GM03348 (cell line): ENCODE measurements at regions not wholly inside any gene's neighbourhood (a gene's known extent, or its start where the extent isn't known, plus 50 kb on each side); places are given as distances from the start of the nearest gene placed in this dataset.
"Not testable (repeated sequence)": the region's sequence is repeated elsewhere in the genome, so short reads cannot be mapped to it uniquely, and the experiment has no call there.

Experiments used
- DNase-seq: peaks from one replicate; pipeline ENCODE4 v3.0.0; 2012; ENCODE audit warnings: low spot score

GRCh38 chr6:92139601-92140000 lies 1279.8 kb downstream of the EPHA7 start:
- no peak for DNase-seq

DNA sequence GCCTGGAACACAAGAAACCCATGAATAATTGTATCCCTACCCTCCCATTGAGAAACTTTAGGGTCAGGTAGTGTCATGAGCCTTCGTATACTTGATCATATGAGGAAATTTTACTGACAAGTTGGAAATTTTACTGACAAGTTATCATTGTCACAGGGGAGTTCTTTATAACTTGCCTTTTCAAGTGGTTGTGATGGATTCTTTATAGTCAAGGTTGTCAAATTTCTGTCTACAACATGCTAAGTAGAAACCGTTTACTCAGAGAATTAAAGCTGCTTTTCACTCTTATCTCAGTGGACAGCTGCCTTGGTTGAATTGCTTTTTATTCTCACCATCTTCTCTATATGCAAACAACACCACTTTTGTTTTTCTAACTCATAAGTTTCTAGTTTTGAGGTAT lies 1286.4 kb downstream of the EPHA7 start:
- DNase-seq = no peak

DNA sequence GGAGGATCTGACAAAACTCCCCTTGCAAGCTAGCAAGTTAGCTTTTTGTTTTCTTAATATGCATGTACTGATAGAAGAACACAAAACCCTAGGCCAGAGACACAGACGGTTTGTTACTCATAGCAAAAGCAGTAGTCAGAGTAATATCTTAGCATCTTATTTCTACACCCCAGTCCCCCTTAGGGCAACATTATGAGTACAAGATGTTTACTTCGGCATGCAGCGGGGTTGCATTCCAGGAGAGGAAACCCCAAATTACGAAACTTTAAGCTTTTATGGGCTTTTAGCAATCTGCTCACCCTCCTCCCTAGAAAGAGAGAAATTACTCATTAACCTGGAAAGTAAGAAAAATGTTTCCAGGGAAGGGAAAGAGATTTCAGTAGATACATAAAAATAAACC lies 1286.9 kb downstream of the EPHA7 start:
- no peak for DNase-seq

DNA sequence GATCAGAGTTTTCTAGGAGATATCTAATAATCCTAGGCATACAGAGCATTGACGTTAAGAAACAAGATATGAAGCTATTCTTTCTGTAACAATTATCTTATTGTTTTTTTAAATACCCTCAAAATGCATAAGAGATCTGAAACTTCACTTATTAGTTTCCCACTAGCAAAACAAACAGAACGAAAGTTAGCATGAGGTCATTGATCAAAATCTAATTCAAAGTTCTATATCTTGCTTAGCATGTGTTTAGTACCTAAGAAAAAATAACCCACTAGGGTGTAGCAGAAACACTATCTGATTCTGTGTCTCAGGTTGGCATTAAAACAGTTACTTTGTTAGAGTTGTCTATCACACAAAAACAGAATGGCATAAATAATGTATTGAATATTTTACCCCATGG lies 1288.4 kb downstream of the EPHA7 start:
- no peak for DNase-seq

DNA sequence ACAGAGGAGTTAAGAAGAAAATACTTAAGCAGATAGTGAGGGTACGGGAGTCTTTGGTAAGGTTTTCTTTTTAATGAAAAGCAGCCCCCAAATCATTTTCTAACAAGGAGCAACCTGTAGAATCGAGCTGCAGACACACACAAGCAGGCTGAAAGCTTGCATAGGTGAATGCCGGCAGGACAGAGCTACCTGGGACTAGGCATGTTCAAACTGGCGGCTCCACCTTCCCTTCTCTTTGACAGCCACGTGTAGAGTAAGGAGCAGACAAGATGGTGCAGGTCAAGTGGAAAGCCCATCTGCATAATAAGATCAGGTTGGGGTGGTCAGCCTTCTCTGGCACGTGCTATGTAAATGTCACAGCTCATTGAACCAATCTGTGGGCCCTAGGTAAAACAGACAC lies 1292.4 kb downstream of the EPHA7 start:
- DNase-seq = no peak

GRCh38 chr6:92126088-92126487 lies 1293.3 kb downstream of the EPHA7 start:
- DNase-seq = no peak

DNA sequence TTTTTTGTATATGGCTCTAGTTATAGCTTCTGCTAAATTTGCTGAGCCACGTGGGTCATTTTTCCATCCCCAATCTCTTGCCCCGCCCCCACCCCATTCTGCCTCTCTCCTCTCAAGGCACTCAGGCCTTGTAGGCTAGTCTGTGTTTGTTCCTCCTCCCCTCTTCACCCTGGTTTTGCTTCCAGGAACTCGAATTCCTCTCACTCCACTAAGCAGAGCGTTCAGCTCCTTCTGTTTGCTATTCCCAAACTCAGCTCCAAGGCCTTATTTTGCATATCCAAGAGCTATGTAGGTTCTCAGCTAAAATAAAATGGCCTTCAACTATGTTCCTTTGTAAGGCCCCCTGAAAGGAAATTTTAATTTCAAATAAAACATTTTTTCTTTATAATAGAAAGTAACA lies 1293.7 kb downstream of the EPHA7 start:
- DNase-seq = no peak

DNA sequence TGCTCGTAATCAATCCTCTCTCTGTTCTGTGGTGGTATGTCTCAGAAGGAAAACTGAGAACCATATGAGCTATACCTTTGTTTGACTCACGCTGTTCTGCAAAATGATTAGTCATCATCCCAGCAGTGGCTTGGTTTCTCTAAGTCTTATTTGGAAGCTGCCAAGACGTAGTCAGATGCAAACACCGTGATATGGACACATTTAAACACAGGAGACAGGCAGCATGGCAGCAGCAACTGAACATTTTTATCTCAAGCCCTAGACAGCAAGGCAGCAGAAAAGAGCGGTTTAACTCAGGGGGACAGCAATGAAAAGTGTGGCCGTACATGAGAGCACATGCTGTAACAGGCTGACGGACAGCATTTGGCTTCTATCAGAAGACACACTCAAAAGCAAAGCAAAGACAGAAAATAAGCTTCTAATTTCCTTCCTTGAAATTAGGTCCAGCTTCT lies 1295.1 kb downstream of the EPHA7 start:
- no peak for DNase-seq

GRCh38 chr6:92122746-92123145 lies 1296.6 kb downstream of the EPHA7 start:
- DNase-seq = no peak

DNA sequence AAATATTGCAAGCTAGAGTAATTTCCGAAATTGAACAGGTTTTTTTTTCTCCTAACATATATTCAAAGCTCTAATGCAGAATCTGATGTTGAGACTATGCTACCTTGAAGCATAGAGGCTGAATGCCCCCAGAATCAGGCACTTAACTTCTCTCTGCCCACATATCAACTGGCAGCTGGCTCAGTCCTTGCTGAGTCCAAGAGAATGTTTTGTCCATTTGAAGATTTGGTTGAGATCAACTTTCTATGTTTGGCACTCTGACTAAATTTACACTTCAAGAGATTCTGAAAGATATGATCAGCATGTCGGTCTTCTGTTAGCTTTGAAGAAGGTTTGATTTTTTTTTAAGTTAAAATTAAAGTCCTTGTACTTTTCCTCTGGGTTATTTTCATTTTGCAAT lies 1298.1 kb downstream of the EPHA7 start:
- DNase-seq = no peak

DNA sequence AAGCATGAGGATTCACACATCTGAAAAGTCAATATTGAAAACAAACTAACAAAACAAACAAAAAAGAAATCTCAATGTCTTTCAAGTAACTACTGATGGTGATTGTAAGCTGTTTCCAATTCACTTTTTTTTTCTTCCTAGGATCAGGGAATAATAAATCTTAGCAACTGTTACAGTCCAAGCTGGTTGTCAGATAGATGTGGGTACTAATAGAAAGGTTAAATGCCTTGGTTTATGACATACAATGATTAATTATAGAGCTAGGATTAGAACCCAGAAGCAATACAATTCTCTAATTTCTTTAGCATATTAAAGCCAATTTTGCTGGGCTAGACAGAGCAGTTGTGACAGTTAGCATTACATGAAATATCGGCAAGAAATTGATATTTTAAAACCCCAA lies 1301.6 kb downstream of the EPHA7 start:
- DNase-seq = no peak

GRCh38 chr6:92114797-92115196 lies 1304.6 kb downstream of the EPHA7 start:
- no peak for DNase-seq

- no peak for DNase-seq
These were observed 1305.2 kb downstream of the EPHA7 start for GRCh38 chr6:92114091-92114675.

GRCh38 chr6:92111386-92111785 lies 1308.0 kb downstream of the EPHA7 start:
- DNase-seq = no peak

DNA sequence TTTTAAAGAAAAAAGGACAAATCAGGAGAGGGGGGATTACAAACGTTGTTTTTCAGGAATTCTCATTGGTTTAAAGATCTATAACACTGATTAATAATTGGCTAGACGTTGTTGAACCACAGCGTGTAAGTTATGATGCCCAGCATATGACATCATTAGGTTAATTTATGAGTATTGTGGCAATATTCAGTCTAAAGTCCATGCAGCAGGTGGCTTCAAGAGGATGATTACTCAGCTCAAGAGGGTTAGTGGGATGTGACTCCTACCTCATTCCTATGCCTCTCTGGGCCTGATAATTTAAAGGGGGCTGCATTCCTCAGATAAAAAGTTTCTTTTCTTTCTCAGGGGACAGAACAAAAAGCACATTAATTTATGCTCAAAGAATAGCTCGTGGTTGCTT lies 1309.0 kb downstream of the EPHA7 start:
- DNase-seq = no peak

- DNase-seq = no peak
These were observed 1309.4 kb downstream of the EPHA7 start for GRCh38 chr6:92109956-92110355.

- no peak for DNase-seq
These were observed 1310.1 kb downstream of the EPHA7 start for GRCh38 chr6:92109256-92109655.

- no peak for DNase-seq
These were observed 1332.6 kb downstream of the EPHA7 start for GRCh38 chr6:92086750-92087149.

- not testable (repeated sequence) for DNase-seq
These were observed 1335.4 kb downstream of the EPHA7 start for GRCh38 chr6:92083914-92084313.

GRCh38 chr6:92072387-92072786 lies 1347.0 kb downstream of the EPHA7 start:
- DNase-seq = no peak

DNA sequence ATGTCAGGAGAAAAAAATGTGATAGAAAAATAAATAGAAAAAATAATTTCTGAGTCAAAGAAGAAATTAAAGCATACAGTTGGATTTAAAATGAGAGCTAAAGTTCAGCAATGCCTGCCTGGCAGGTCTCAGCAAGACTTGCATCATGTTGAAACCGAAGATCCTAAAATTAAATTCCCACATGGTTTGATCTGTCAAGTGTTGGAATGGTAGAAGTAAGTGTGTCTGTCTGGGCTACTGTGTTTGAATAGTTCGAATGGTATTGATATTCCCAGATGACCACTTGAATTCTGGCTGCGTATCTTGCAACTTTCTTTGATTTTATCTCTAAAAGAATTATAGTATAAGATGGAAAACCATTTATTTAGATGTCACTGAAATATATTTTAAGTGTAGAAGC lies 1349.6 kb downstream of the EPHA7 start:
- no peak for DNase-seq

DNA sequence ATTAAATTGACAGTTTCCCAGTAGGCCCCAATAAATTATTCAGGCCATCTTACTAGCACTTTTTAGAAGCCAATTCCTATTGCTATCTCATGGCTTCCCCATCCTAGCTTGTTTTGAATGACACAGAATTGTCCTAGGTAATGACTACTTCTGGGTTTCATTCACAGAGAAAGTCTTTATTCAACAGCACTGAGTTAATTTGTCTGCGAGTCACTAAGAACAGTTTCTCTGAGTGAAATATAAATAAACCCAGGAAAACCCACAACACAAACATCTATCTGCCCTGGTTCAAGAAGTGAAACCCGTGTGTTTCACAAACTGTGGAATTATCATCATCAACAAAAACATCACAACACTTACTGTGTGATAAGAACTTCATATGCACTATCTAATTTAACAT lies 1366.8 kb downstream of the EPHA7 start:
- no peak for DNase-seq

DNA sequence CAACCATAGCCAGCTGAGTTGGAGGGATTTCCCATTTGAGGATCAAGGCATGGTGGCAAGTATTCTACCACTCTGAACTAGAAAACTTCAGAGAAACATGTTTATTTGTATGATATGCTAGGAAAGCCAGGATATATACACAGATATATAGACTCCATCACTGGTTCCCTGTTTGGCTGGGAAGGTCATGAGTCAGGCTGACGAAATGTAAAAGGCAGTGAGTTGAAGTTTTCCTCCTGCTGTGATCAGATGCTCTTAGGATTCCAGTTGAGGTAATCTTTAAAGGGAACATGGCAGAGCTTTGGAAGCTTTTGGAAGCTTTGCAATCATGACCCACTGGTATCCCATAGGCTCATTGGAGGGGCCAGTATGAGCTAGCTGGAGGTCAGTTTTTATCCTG lies 1369.1 kb downstream of the EPHA7 start:
- DNase-seq = no peak

GRCh38 chr6:92047860-92048259 lies 1371.5 kb downstream of the EPHA7 start:
- DNase-seq = no peak
